Left ventricle myocardium inferior (tissue), 1 donor: ENCODE measurements at regions not wholly inside any gene's neighbourhood (a gene's known extent, or its start where the extent isn't known, plus 50 kb on each side); places are given as distances from the start of the nearest gene placed in this dataset.

Source experiments
- DNase-seq: peaks from one replicate; pipeline ENCODE4 v3.0.0-alpha.2; 2020
- H3K27ac ChIP-seq: fragments of 200-600 bp; replicated peaks from 2 replicates; pipeline ENCODE4 v1.8.0; 2021
- H3K27me3 ChIP-seq: fragments of 200-600 bp; 2 replicates; pipeline ENCODE4 v1.8.0; 2021; ENCODE audit warnings: low read depth
- H3K36me3 ChIP-seq: fragments of 200-600 bp; 2 replicates; pipeline ENCODE4 v1.8.0; 2021
- H3K4me1 ChIP-seq: fragments of 200-600 bp; 2 replicates; pipeline ENCODE4 v1.8.0; 2021
- H3K4me3 ChIP-seq: fragments of 200-600 bp; 2 replicates; pipeline ENCODE4 v1.8.0; 2021; ENCODE audit warnings: mild to moderate bottlenecking, moderate library complexity
- H3K9me3 ChIP-seq: fragments of 200-600 bp; replicated peaks from 2 replicates; pipeline ENCODE4 v1.8.0; 2021
- CTCF ChIP-seq: fragments of 200-600 bp; IDR thresholded peaks from 2 replicates; pipeline ENCODE4 v1.8.0; 2021; ENCODE audit warnings: antibody characterized with exemption, mild to moderate bottlenecking, borderline replicate concordance
- intact Hi-C: fragments of 100-400 bp; cut with micrococcal nuclease; formaldehyde crosslinking; loops from one replicate; pipeline ENCODE4 v1.11.0; 2022
- donor health status: DM: no; HTN: yes; CAD: no; lungs with severe emphysema.

GRCh38 chr18:11553098-11553940 lies 56.1 kb upstream of the SLC35G4 start:
- peaks cover 36% of the 10 kb centered on the region for H3K27me3 ChIP-seq
- intact Hi-C loops, result loop anchor here (5.0 kb wide), 1 partner anchor 701 kb away; no protein-coding TSS in a partner anchor
- H3K27ac ChIP-seq, result no peak overlapping the region
- TF ChIP-seq CTCF, result peak; percentile 94
- no peak overlapping the region for H3K4me3 ChIP-seq
- H3K9me3 ChIP-seq, result no peaks in the 10 kb centered on the region
- DNase-seq, result no peak
- H3K4me1 ChIP-seq, result no peaks in the 10 kb centered on the region
- no peaks in the 10 kb centered on the region for H3K36me3 ChIP-seq

GRCh38 chr18:11548916-11549551 lies 60.4 kb upstream of the SLC35G4 start:
- H3K36me3 ChIP-seq, result no peaks in the 10 kb centered on the region
- no peak overlapping the region for H3K27ac ChIP-seq
- TF ChIP-seq CTCF, result no peak
- H3K4me3 ChIP-seq, result no peak overlapping the region
- DNase-seq, result no peak
- peaks cover 20% of the 10 kb centered on the region for H3K9me3 ChIP-seq
- intact Hi-C loops, result no loop called here
- no peaks in the 10 kb centered on the region for H3K4me1 ChIP-seq
- peaks cover 17% of the 10 kb centered on the region for H3K27me3 ChIP-seq

GRCh38 chr18:11548396-11548795 lies 61.0 kb upstream of the SLC35G4 start:
- Histone ChIP-seq H3K36me3 (no peaks in the 10 kb centered on the region), H3K4me3 (no peak overlapping the region), H3K9me3 (peaks cover 26% of the 10 kb centered on the region), H3K27me3 (peaks cover 11% of the 10 kb centered on the region), H3K27ac (no peak overlapping the region), H3K4me1 (no peaks in the 10 kb centered on the region)
- intact Hi-C loops, result no loop called here
- no peak for TF ChIP-seq CTCF
- no peak for DNase-seq

GRCh38 chr18:11544060-11544633 lies 65.2 kb upstream of the SLC35G4 start:
- H3K36me3 ChIP-seq, result no peaks in the 10 kb centered on the region
- peaks cover 36% of the 10 kb centered on the region for H3K9me3 ChIP-seq
- H3K4me1 ChIP-seq, result no peaks in the 10 kb centered on the region
- no peak for DNase-seq
- TF ChIP-seq CTCF, result no peak
- no peak overlapping the region for H3K27ac ChIP-seq
- intact Hi-C loops, result no loop called here
- H3K4me3 ChIP-seq, result no peak overlapping the region
- H3K27me3 ChIP-seq, result no peaks in the 10 kb centered on the region

GRCh38 chr18:11541179-11541578 lies 68.2 kb upstream of the SLC35G4 start:
- no peak for TF ChIP-seq CTCF
- no peak overlapping the region for H3K27ac ChIP-seq
- no peaks in the 10 kb centered on the region for H3K27me3 ChIP-seq
- H3K4me3 ChIP-seq, result no peak overlapping the region
- no peaks in the 10 kb centered on the region for H3K4me1 ChIP-seq
- no peak for DNase-seq
- H3K9me3 ChIP-seq, result peaks cover 36% of the 10 kb centered on the region
- H3K36me3 ChIP-seq, result no peaks in the 10 kb centered on the region
- intact Hi-C loops, result no loop called here
